IPS-18c (cell line): ENCODE measurements at regions not wholly inside any gene's neighbourhood (a gene's known extent, or its start where the extent isn't known, plus 50 kb on each side); places are given as distances from the start of the nearest gene placed in this dataset.
"Not testable (repeated sequence)": the region's sequence is repeated elsewhere in the genome, so short reads cannot be mapped to it uniquely, and the experiment has no call there.

Experiments
- H3K4me3 ChIP-seq: 2 replicates; pipeline ENCODE4 v1.7.0; 2013; ENCODE audit warnings: low read depth, mild to moderate bottlenecking, low read length, moderate library complexity; ENCODE audit not compliant: insufficient read depth
- H3K9me3 ChIP-seq: one replicate; pipeline ENCODE4 v1.6.1; 2013; ENCODE audit warnings: mild to moderate bottlenecking, low read length, moderate library complexity; ENCODE audit not compliant: control insufficient read depth, insufficient read depth

GRCh38 chr9:74083681-74084433, 413.3 kb upstream of the RORB start:
- H3K4me3 ChIP-seq = no peak overlapping the region
- no peaks in the 10 kb centered on the region for H3K9me3 ChIP-seq

- H3K4me3 ChIP-seq, H3K9me3 ChIP-seq: not testable (repeated sequence)
Observed at GRCh38 chr9:74085384-74086037, 411.6 kb upstream of the RORB start.

GRCh38 chr9:74090921-74091320, 406.2 kb upstream of the RORB start:
- H3K4me3 ChIP-seq, H3K9me3 ChIP-seq: not testable (repeated sequence)

GRCh38 chr9:74092491-74092834, 404.7 kb upstream of the RORB start:
- no peak overlapping the region for H3K4me3 ChIP-seq

GRCh38 chr9:74094037-74094436, 403.1 kb upstream of the RORB start:
- H3K9me3 ChIP-seq = not testable (repeated sequence)

More at GRCh38 chr9:74092491-74092834, 404.7 kb upstream of the RORB start:
- H3K9me3 ChIP-seq = no peaks in the 10 kb centered on the region

GRCh38 chr9:74094766-74095165, 402.4 kb upstream of the RORB start:
- H3K9me3 ChIP-seq = no peaks in the 10 kb centered on the region
- no peak overlapping the region for H3K4me3 ChIP-seq

More at GRCh38 chr9:74094037-74094436, 403.1 kb upstream of the RORB start:
- H3K4me3 ChIP-seq = not testable (repeated sequence)

GRCh38 chr9:74095925-74096324, 401.2 kb upstream of the RORB start:
- no peaks in the 10 kb centered on the region for H3K9me3 ChIP-seq
- H3K4me3 ChIP-seq = no peak overlapping the region

GRCh38 chr9:74096420-74096819, 400.7 kb upstream of the RORB start:
- no peaks in the 10 kb centered on the region for H3K9me3 ChIP-seq
- no peak overlapping the region for H3K4me3 ChIP-seq

- no peaks in the 10 kb centered on the region for H3K9me3 ChIP-seq
- H3K4me3 ChIP-seq = no peak overlapping the region
Observed at GRCh38 chr9:74100042-74100441, 397.1 kb upstream of the RORB start.

GRCh38 chr9:74102148-74102547, 395.0 kb upstream of the RORB start:
- H3K4me3 ChIP-seq, H3K9me3 ChIP-seq: not testable (repeated sequence)

GRCh38 chr9:74102702-74103101, 394.4 kb upstream of the RORB start:
- H3K4me3 ChIP-seq = no peak overlapping the region
- H3K9me3 ChIP-seq = no peaks in the 10 kb centered on the region

GRCh38 chr9:74107692-74108091, 389.4 kb upstream of the RORB start:
- Histone ChIP-seq H3K4me3 (no peak overlapping the region), H3K9me3 (no peaks in the 10 kb centered on the region)

- Histone ChIP-seq H3K4me3 (no peak overlapping the region), H3K9me3 (no peaks in the 10 kb centered on the region)
Observed at GRCh38 chr9:74115976-74116375, 381.2 kb upstream of the RORB start.

GRCh38 chr9:74117151-74117550, 380.0 kb upstream of the RORB start:
- Histone ChIP-seq H3K4me3 (no peak overlapping the region), H3K9me3 (no peaks in the 10 kb centered on the region)

- no peaks in the 10 kb centered on the region for H3K9me3 ChIP-seq
- no peak overlapping the region for H3K4me3 ChIP-seq
Observed at GRCh38 chr9:74117731-74118130, 379.4 kb upstream of the RORB start.

- Histone ChIP-seq H3K9me3 (no peaks in the 10 kb centered on the region), H3K4me3 (no peak overlapping the region)
Observed at GRCh38 chr9:74120061-74120460, 377.1 kb upstream of the RORB start.

GRCh38 chr9:74120470-74120869, 376.7 kb upstream of the RORB start:
- no peaks in the 10 kb centered on the region for H3K9me3 ChIP-seq
- H3K4me3 ChIP-seq = no peak overlapping the region

- H3K9me3 ChIP-seq = no peaks in the 10 kb centered on the region
- no peak overlapping the region for H3K4me3 ChIP-seq
Observed at GRCh38 chr9:74122216-74122615, 374.9 kb upstream of the RORB start.

GRCh38 chr9:74122661-74123060, 374.5 kb upstream of the RORB start:
- H3K9me3 ChIP-seq = no peaks in the 10 kb centered on the region
- H3K4me3 ChIP-seq = no peak overlapping the region
